ENCODE measurements at regions not wholly inside any gene's neighbourhood (a gene's known extent, or its start where the extent isn't known, plus 50 kb on each side); places are given as distances from the start of the nearest gene placed in this dataset.

GRCh38 chr1:199780091-199780490 is 247.4 kb upstream of the NR5A2 start:
- no peak for TF ChIP-seq CTCF (IDR thresholded peaks at IDR 0.05; ENCODE audit: insufficient read depth, low read length, poor library complexity, severe bottlenecking)
- TF ChIP-seq EZH2phosphoT487 (conservative IDR thresholded peaks at IDR 0.05; ENCODE audit: low read length): no peak
